SK-N-SH (cell line): ENCODE measurements at regions not wholly inside any gene's neighbourhood (a gene's known extent, or its start where the extent isn't known, plus 50 kb on each side); places are given as distances from the start of the nearest gene placed in this dataset.

ENCODE experiments used
- CTCF ChIA-PET: fragments of 300-600, 350-600 bp; formaldehyde crosslinking; extraction: SDS; loops from one replicate; lab custom pipeline; 2021; lab: Yijun Ruan, JAX
- POLR2A ChIA-PET: fragments of 350-600 bp; sonication (Branson Sonifier 250); formaldehyde crosslinking; extraction: SDS; loops from one replicate; lab custom pipeline; 2020; ENCODE audit warnings: antibody characterized with exemption, inconsistent platforms; lab: Yijun Ruan, JAX
- DNase-seq: peaks from one replicate; pipeline ENCODE4 v3.0.0; 2012
- H2AFZ ChIP-seq: fragments of 200-600 bp; sonication (generic); 2 replicates; pipeline ENCODE4 v1.8.1; 2016; ENCODE audit warnings: antibody characterized with exemption, mild to moderate bottlenecking, low read depth
- H3F3A ChIP-seq: fragments of 200-600 bp; sonication (generic); replicated peaks from 2 replicates; pipeline ENCODE3; 2016; ENCODE audit warnings: antibody characterized with exemption, mild to moderate bottlenecking; ENCODE audit not compliant: insufficient read depth
- H3K27ac ChIP-seq, 2 experiments: fragments of 200-500 bp in 1 of 2; fragments of 200-600 bp in 1 of 2; sonication (Bioruptor generic) in 1 of 2; sonication (generic), shearing (Covaris generic) in 1 of 2; 2 replicates each; pipeline versions ENCODE4 v1.5.1 to v1.6.1; 2014 to 2016; ENCODE audit warnings: low read depth in 2 of 2, inconsistent platforms in 1 of 2, low read length in 1 of 2, mild to moderate bottlenecking in 1 of 2, mixed read lengths in 1 of 2
- H3K27me3 ChIP-seq: fragments of 200-600 bp; sonication (generic), shearing (Covaris generic); 2 replicates; pipeline ENCODE4 v1.6.1; 2016; ENCODE audit warnings: mixed run types; ENCODE audit not compliant: insufficient read depth
- H3K36me3 ChIP-seq, 2 experiments: fragments of 200-500 bp in 1 of 2; fragments of 200-600 bp in 1 of 2; sonication (Bioruptor generic) in 1 of 2; sonication (generic) in 1 of 2; replicated peaks in 1 of 2; 2 replicates each; pipeline versions ENCODE3 to v1.5.1; 2014 to 2016; ENCODE audit warnings: low read length in 1 of 2, mild to moderate bottlenecking in 1 of 2; ENCODE audit not compliant: insufficient read depth in 2 of 2, control insufficient read depth in 1 of 2
- H3K4me1 ChIP-seq, 2 experiments: fragments of 200-500 bp in 1 of 2; fragments of 200-600 bp in 1 of 2; sonication (Bioruptor generic) in 1 of 2; sonication (generic), shearing (Covaris generic) in 1 of 2; 2 replicates each; pipeline versions ENCODE4 v1.5.1 to v1.6.1; 2014 to 2016; ENCODE audit warnings: low read depth in 1 of 2, low read length in 1 of 2, mixed run types in 1 of 2; ENCODE audit not compliant: insufficient read depth in 2 of 2, control insufficient read depth in 1 of 2
- H3K4me2 ChIP-seq: fragments of 200-600 bp; sonication (generic), shearing (Covaris generic); 2 replicates; pipeline ENCODE4 v1.6.1; 2017; ENCODE audit warnings: mixed run types
- H3K4me3 ChIP-seq, 2 experiments: fragments of 200-500 bp in 1 of 2; fragments of 200-600 bp in 1 of 2; sonication (Bioruptor generic) in 1 of 2; sonication (generic), shearing (Covaris generic) in 1 of 2; 2 replicates each; pipeline versions ENCODE4 v1.5.1 to v1.8.1; 2014 to 2016; ENCODE audit warnings: low read depth in 2 of 2, inconsistent platforms in 1 of 2, low read length in 1 of 2, mild to moderate bottlenecking in 1 of 2, mixed read lengths in 1 of 2, moderate library complexity in 1 of 2
- H3K79me2 ChIP-seq: fragments of 200-600 bp; sonication (generic); 2 replicates; pipeline ENCODE4 v1.8.1; 2017; ENCODE audit warnings: mild to moderate bottlenecking; ENCODE audit not compliant: insufficient read depth
- H3K9ac ChIP-seq: fragments of 200-600 bp; sonication (generic); 2 replicates; pipeline ENCODE4 v1.6.1; 2017; ENCODE audit warnings: mixed run types
- H3K9me2 ChIP-seq: fragments of 200-600 bp; sonication (generic); 2 replicates; pipeline ENCODE4 v1.6.1; 2017; ENCODE audit warnings: mixed run types
- H3K9me3 ChIP-seq: fragments of 200-600 bp; sonication (generic); 2 replicates; pipeline ENCODE4 v1.6.1; 2017; ENCODE audit warnings: mixed run types, mild to moderate bottlenecking, moderate library complexity
- H4K20me1 ChIP-seq: fragments of 200-600 bp; sonication (generic); 2 replicates; pipeline ENCODE4 v1.6.1; 2017; ENCODE audit warnings: mild to moderate bottlenecking, mixed run types; ENCODE audit not compliant: insufficient read depth
- ELF1 ChIP-seq: IDR thresholded peaks from 2 replicates; pipeline ENCODE4 v1.4.0; 2012
- EP300 ChIP-seq, 2 experiments: IDR thresholded peaks; 2 replicates each; pipeline versions ENCODE4 v1.4.0 to v1.6.1; 2012; ENCODE audit warnings: borderline replicate concordance in 1 of 2, low read depth in 1 of 2, low read length in 1 of 2
- EZH2phosphoT487 ChIP-seq: fragments of 200-600 bp; sonication (generic); IDR thresholded peaks from 2 replicates; pipeline ENCODE4 v1.6.1; 2017; ENCODE audit warnings: low read depth, mixed run types, mild to moderate bottlenecking, antibody characterized with exemption, moderate library complexity, borderline replicate concordance
- FOSL2 ChIP-seq: IDR thresholded peaks from 2 replicates; pipeline ENCODE4 v1.4.0; 2012; ENCODE audit warnings: low read depth, mild to moderate bottlenecking, moderate library complexity, borderline replicate concordance
- FOXJ3 ChIP-seq: sonication (generic); formaldehyde crosslinking; IDR thresholded peaks from 2 replicates; pipeline ENCODE4 v1.5.1; 2020; ENCODE audit warnings: mild to moderate bottlenecking, missing genetic modification reagents
- FOXM1 ChIP-seq: IDR thresholded peaks from 2 replicates; pipeline ENCODE4 v1.4.0; 2012; ENCODE audit warnings: low read depth, mild to moderate bottlenecking
- GABPA ChIP-seq: IDR thresholded peaks from 2 replicates; pipeline ENCODE4 v1.4.0; 2012; ENCODE audit warnings: low read depth, mild to moderate bottlenecking
- GATA2 ChIP-seq: sonication (generic); formaldehyde crosslinking; IDR thresholded peaks from 2 replicates; pipeline ENCODE4 v1.5.0; 2020; ENCODE audit warnings: mild to moderate bottlenecking, missing genetic modification reagents
- IRF3 ChIP-seq: fragments of 150-350 bp; IDR thresholded peaks from 2 replicates; pipeline ENCODE4 v1.6.1; 2016; ENCODE audit warnings: mild to moderate bottlenecking, low read depth, low read length
- MEF2A ChIP-seq: IDR thresholded peaks from 2 replicates; pipeline ENCODE4 v1.4.0; 2012; ENCODE audit warnings: low read depth, borderline replicate concordance
- MXI1 ChIP-seq: IDR thresholded peaks from 2 replicates; pipeline ENCODE4 v1.6.1; 2012; ENCODE audit warnings: mild to moderate bottlenecking, low read depth, low read length, improper control_type of control experiment
- NFIC ChIP-seq: IDR thresholded peaks from 2 replicates; pipeline ENCODE4 v1.4.0; 2012; ENCODE audit warnings: borderline replicate concordance
- PBX3 ChIP-seq: IDR thresholded peaks from 2 replicates; pipeline ENCODE4; 2012
- POLR2AphosphoS5 ChIP-seq: IDR thresholded peaks from 2 replicates; pipeline ENCODE4 v1.6.1; 2012; ENCODE audit warnings: low read depth, low read length
- RAD21 ChIP-seq: IDR thresholded peaks from 2 replicates; pipeline ENCODE4 v1.6.1; 2012; ENCODE audit warnings: mild to moderate bottlenecking, low read length
- RCOR1 ChIP-seq: fragments of 150-350 bp; IDR thresholded peaks from 2 replicates; pipeline ENCODE4 v1.6.1; 2017; ENCODE audit warnings: antibody characterized with exemption, low read length
- RFX5 ChIP-seq: IDR thresholded peaks from 2 replicates; pipeline ENCODE4 v1.6.1; 2012; ENCODE audit warnings: mild to moderate bottlenecking, improper control_type of control experiment, low read length
- RXRA ChIP-seq: IDR thresholded peaks from 2 replicates; pipeline ENCODE4 v1.4.0; 2012; ENCODE audit warnings: low read depth, mild to moderate bottlenecking, borderline replicate concordance
- SMC3 ChIP-seq: IDR thresholded peaks from 2 replicates; pipeline ENCODE4 v1.6.1; 2012; ENCODE audit warnings: low read depth, low read length, improper control_type of control experiment
- TCF12 ChIP-seq: IDR thresholded peaks from 2 replicates; pipeline ENCODE4 v1.4.0; 2012
- TEAD4 ChIP-seq: IDR thresholded peaks from 2 replicates; pipeline ENCODE4 v1.4.0; 2012; ENCODE audit warnings: mild to moderate bottlenecking, borderline replicate concordance; ENCODE audit not compliant: insufficient read depth
- USF1 ChIP-seq: IDR thresholded peaks from 2 replicates; pipeline ENCODE4 v1.4.0; 2012; ENCODE audit warnings: low read depth, borderline replicate concordance
- WGBS: methylation state at CpG from one replicate; pipeline ENCODE4 v1.1.6; 2017; ENCODE audit warnings: low lambda C conversion rate; 5-methylcytosine and 5-hydroxymethylcytosine counted together
- TF ChIP-seq, protein P1 (sequence below): fragments of 200-600 bp; sonication (generic); IDR thresholded peaks from 2 replicates; pipeline ENCODE4 v1.6.1; 2017; ENCODE audit warnings: antibody characterized with exemption, mild to moderate bottlenecking, moderate library complexity

- no peak overlapping the region for H2AFZ ChIP-seq
- H3K9me3 ChIP-seq: no peaks in the 10 kb centered on the region
- ChIA-PET POLR2A (interaction anchor here (1.1 kb wide), 1 partner anchor 46 kb away, joined by 3 read pairs; no protein-coding TSS in a partner anchor), CTCF (interaction anchor here (0.9 to 2.3 kb wide), 5 partner anchors 9 to 1411 kb away, joined by 3 to 7 read pairs (median 4); no protein-coding TSS in a partner anchor)
- peak; percentile 55 for DNase-seq
- no peak overlapping the region for H3K4me3 ChIP-seq
- peaks cover 6 to 13% of the 10 kb centered on the region in 2 experiments; a peak in 3 of 4 replicates for H3K4me1 ChIP-seq
- no peak overlapping the region for H3K9ac ChIP-seq
- no peaks in the 10 kb centered on the region for H3K36me3 ChIP-seq
- WGBS: 9% methylated on average over 7 of the region's 7 CpGs
- H3F3A ChIP-seq: no peaks in the 10 kb centered on the region
- H3K27me3 ChIP-seq: no peaks in the 10 kb centered on the region
- H4K20me1 ChIP-seq: no peaks in the 10 kb centered on the region
- H3K79me2 ChIP-seq: no peaks in the 10 kb centered on the region
- no peak overlapping the region for H3K4me2 ChIP-seq
- peak overlapping the region; percentile 10 to 94; a peak in 3 of 4 replicates for H3K27ac ChIP-seq
- TF ChIP-seq FOXM1 (no peak), RAD21 (peak; percentile 14; the same call in 1 of the 2 replicates), GATA2 (CRISPR knock-in tag) (peak; percentile 92), GABPA (no peak), RXRA (no peak), IRF3 (no peak), RFX5 (no peak), ELF1 (no peak), MXI1 (peak; percentile 26; the same call in 1 of the 2 replicates), TEAD4 (0 out of 2 replicates have a peak, but pooled peaks have one; percentile 18), MEF2A (no peak), EZH2phosphoT487 (no peak), SMC3 (no peak), USF1 (no peak), PBX3 (peak; percentile 85), EP300 (IDR thresholded peaks at IDR 0.05; ENCODE audit: borderline replicate concordance in 1 of 2, low read depth in 1 of 2, low read length in 1 of 2) (peak; percentile 14 to 76; a peak in 2 of 4 replicates), FOSL2 (no peak), RCOR1 (peak; percentile 55; the same call in 1 of the 2 replicates), NFIC (no peak), POLR2AphosphoS5 (0 out of 2 replicates have a peak, but pooled peaks have one; percentile 27), TCF12 (peak; percentile 76), FOXJ3 (CRISPR knock-in tag) (peak; percentile 61; the same call in 1 of the 2 replicates)
- TF ChIP-seq, protein P1, sequence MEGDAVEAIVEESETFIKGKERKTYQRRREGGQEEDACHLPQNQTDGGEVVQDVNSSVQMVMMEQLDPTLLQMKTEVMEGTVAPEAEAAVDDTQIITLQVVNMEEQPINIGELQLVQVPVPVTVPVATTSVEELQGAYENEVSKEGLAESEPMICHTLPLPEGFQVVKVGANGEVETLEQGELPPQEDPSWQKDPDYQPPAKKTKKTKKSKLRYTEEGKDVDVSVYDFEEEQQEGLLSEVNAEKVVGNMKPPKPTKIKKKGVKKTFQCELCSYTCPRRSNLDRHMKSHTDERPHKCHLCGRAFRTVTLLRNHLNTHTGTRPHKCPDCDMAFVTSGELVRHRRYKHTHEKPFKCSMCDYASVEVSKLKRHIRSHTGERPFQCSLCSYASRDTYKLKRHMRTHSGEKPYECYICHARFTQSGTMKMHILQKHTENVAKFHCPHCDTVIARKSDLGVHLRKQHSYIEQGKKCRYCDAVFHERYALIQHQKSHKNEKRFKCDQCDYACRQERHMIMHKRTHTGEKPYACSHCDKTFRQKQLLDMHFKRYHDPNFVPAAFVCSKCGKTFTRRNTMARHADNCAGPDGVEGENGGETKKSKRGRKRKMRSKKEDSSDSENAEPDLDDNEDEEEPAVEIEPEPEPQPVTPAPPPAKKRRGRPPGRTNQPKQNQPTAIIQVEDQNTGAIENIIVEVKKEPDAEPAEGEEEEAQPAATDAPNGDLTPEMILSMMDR: no peak
- no peaks in the 10 kb centered on the region for H3K9me2 ChIP-seq
These were observed 1231.2 kb downstream of the GATA3 start for GRCh38 chr10:9285690-9286089.
